ENCODE measurements at regions not wholly inside any gene's neighbourhood (a gene's known extent, or its start where the extent isn't known, plus 50 kb on each side); places are given as distances from the start of the nearest gene placed in this dataset.

DNA sequence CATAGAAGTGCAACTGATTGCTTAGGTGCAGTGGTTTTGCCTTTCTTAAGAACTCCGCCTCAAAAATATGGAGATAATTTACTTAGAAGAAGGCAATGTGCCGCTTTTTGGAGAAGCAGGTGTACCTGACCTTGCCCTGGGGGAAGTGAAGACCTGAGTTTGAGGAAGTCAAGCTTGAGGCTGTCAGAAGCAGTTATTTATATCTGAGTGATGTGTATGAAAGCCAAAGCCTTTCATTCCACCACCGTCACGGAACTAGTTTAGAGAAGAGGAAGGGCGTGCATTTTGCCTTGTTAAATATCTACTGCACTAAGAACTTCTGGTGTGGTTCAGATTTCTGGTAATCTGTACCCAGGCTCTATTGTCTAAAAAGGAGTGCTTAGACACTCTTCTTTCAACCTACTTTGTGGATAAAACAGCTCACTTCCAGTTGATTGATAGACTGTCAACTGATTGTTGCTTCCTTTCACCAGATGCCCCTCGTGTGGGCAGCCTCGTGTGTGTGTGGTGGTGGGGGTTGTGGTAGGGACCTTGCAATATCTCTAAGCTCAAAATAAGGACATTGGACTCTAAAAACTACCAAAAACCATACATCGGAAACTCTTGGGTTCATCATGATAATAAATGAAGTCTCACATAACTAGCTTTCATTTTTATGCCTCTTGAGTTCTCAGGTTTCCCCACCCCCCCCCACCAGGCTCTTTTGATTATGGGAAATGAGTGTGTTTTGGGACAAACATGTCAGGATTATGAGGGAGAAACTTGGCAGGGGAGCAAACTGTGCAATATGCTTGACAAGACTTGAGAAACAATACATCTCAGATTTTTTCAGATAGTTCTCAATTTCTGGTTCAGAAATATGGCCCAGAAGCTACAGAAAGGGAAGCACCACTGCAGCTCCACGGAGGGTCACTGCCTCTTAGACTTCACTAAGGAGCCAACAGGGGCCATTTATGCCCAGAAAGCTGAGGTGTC, 78.6 kb downstream of the ARF6 start:
- DNase-seq = peak; percentile 40

DNA sequence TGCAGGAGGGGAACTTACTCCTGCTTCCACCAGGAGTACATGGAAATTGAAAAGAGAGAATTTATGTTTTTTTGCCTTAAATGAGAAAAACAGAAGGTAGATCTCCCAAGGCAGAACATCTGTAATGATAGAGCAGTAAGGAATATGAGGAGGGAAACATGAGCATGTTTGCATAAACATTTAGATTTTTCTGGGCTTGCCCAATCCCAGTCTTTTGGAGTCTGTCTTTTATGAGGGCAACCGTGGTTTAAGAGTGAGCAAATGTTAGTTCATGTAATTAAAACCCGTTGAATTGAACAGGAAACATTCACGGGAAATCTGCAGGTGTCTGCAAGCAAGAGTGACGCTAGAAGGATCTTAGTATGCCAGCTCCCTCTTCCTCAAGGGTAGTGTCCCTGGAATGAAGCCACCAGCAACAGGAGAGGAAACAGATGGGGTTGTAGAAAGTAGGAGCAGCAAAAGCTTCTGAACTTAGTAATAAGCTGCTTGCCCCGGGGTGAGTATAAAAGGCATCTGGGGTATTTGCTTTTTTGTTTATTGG, 79.3 kb downstream of the ARF6 start:
- no peak for DNase-seq

DNA sequence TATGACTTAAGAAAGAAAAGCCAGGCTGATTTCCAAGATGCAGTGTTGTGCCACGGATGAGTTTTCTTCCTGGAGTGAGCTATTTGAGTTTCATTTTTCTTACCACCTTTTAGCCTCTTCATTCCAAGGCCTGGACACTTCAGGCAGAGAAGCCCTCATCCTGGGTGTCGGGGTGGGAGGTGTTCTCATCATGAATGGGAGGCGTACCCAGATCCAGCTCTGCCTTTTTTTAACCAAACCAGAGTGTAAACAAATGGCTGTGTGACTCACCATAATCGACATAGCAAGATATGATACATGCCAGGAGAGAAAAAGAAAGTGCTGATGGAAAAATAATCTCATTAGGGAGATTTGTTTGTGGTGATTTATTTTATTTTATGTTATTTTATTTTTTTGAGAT, 79.9 kb downstream of the ARF6 start:
- peak; percentile 23 for DNase-seq

DNA sequence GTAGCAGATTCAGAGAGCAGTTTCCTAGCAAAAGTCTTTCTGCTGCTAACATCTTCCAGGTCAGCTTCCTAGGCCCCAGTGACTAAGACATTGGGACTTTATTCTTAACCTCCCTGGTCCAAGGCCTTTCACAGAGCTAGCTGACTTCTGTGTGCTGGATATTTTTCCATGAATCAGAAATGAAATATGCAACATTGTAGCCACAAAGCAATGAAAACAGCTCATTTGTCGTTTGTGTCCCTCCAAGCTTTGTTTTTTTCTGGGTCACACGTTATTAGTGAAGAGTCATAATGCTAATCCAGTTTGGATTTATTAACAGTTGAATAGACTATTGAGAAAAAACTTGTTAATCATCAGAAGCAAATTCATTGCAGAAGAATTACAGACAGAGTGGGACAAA, 82.4 kb downstream of the ARF6 start:
- no peak for DNase-seq

DNA sequence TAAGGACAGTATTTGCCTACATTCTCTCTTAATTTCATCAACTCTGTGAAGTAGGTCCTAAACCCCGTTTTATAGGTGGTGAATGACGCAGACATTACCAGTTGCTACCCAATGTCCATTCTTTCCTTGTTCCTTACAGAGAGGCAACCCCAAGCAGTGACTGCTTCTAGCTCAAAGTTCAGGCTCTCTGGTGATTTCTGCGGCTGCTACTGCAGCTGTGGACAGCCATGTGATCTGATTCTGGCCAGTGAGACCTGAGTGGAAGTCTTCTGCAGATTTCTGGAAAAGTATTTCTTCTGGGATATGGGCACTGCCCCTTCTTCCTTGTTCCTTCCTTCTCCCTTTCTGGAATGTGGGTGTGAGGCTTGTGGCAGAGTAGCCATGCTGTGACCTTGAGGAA, 82.9 kb downstream of the ARF6 start:
- no peak for DNase-seq

DNA sequence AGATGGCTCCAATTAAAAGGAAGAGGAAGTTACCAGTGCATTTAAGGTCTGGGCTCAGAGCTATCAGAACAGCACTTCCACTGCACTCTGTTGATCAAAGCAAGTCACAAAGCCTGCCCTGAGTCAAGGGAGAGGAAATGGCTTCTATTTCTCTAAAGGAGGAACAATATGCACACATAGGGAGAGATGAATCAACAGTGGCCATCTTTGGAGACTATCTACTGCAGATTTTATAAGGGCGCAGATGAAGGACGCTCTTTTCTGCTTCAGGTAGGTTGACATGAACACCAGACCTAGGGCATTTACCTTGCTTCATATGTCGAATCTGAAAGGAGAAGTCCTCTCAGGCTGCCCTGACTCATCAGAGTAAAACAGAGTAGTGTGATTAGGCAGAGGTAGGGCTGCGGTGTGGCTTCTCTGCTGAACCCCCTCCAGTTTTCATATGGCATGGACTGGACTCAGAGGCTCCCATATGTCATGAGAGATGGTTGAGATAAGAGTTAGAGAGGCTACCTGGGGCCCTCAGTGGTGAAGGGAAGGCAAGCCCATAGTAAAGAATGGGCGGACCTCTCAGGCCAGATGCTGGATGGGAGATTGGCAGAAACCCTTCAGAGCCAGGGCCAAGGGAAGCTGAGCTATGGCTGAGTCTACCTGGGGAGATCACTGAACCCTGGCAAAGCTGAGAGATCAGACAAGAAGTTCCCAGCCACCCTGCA, 84.4 kb downstream of the ARF6 start:
- DNase-seq = peak; percentile 11

DNA sequence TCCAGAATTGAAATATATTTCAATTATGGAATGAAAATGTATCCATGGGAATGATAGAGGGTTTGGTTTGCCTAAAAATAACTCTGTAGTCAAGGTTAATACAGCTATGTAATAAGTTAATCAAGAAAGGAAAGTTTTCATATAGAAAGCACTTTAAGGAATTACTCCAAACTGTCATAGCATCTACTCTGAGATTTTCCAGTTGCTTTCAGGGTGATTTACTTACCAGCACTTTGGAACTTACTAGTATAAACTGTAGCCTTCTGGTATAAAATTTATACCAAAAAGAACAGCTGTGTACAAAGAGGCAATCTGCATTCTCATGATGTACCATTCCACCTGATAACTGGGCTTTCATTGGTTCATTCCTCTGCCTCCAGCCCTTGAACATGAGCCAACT, 87.1 kb downstream of the ARF6 start:
- no peak for DNase-seq

DNA sequence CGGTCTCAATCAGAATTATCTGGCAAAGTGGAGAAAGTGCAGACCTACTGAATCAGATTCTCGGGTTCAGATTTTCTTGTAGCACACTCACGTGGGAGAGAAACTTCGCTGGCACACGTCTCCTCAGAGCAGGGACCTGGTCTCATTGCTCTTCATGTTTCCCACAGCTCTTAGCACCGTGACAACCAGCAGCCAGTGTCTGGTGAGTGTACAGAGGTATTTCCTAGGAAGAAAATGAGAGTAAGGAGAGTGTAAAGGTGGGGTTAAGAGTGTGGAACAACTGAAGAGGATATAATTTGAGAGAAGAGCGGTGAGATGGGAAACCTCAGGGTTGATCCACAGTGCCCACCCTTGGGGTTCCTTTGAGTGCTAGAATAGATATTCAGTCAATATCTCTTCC, 89.2 kb downstream of the ARF6 start:
- DNase-seq = no peak

DNA sequence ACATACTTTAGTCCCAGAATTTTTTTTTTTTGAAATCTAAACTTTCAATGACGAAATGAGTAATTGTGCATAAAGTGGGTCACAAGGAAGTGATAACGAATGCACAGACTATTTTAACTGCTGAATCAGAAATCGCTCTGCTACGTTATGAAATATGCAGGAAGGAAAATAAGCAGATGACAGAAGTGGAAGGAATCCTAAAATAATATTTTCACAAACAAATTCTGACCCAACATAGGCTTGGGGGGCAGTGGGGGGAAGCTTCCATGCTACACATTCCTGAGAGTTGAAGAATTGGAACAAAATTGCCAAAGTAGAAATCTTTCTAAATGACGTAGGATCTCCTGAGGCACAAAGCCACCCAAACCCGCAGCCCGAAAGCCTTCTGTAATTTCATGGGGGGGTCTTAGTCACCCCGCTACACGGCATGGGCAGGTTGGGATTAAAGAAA, 89.6 kb downstream of the ARF6 start:
- peak; percentile 11 for DNase-seq

DNA sequence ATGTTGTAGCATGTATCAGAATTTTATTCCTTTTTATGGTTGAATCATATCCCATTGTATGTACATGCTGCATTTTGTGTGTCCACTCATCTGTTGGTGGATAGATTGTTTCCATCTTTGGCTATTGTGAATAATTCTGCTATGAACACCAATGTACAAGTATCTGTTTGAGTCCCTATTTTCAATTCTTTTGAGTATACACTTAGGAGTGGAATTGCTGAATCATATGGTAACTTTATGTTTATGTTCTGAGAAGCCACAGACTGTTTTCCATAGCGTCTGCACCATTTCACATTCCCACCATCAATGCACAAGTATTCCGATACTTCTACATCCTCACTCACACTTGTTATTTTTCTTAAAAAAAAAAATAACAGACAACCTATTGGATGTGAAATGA, 91.5 kb downstream of the ARF6 start:
- no peak for DNase-seq

DNA sequence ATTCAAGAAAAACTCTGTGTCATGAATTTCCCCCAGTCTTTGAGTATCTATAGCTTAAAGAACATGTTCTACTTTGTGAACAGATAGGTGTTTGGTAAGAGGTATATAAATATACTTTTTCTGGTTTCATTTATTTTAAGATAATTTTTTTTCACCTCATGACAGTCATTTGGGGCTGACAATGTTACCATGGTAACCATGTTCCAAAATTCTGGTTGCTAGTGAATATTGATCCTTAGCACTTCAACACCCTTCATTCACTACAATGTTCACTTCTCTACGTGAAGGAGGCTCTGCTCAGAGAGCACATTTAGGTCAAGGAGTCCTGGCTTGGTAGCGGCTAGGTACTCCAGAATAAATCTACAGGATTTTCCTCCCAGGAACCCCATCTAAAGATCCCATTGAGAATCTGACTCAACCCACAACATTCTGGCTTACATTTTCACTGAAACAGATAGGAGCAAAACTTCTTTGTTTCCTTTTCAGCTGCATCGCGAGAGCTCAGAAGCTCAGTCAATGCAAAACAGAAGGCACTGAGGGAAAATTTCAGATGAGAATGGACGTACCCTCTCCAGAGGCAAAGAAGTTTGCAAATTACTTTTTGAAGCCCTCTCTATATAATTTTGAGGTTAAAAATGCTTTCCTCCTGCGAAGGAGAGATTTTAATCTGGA, 93.6 kb downstream of the ARF6 start:
- no peak for DNase-seq

DNA sequence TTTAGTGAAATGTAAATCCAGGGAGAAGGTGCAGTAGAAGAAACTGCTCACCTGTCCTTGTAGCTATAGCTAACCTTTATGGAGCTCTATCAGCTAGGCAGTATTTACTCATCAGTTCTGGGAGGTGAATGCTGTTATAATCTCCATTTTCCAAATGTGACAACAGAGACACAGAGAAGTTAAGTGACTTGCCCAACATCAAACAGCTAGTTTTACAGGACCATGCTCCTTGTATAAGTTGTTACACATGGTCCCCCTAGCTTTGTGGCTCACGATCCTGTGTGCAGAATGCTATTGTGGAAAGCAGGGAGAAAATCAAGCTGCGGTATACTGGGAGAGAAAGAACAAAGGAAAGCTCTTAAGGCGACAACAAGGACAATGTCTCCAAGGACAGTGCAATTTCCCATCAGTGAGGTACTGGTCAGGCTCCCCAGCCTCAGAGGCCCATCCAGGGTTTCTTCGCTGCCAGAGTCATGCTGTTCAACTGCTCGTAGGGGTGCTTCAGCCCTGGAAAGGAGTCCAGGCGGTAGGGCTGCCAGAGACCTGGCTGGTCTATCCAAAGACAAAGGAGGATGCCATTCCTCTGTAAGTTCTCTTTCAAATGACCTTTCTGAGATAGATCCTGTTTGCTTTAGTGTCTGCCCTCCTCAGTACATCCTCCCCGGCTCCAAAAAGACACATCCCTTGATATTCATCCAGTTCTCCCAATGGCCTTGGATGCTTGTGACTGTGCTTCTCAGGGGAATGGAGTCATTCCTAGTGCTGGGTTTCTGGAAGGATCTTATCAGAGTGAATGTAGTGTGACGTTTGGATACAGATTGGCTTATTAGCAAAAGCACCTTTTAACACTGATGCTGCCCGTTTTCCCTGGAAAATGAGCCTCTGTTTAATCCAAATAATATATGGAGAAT, 95.5 kb downstream of the ARF6 start:
- no peak for DNase-seq

DNA sequence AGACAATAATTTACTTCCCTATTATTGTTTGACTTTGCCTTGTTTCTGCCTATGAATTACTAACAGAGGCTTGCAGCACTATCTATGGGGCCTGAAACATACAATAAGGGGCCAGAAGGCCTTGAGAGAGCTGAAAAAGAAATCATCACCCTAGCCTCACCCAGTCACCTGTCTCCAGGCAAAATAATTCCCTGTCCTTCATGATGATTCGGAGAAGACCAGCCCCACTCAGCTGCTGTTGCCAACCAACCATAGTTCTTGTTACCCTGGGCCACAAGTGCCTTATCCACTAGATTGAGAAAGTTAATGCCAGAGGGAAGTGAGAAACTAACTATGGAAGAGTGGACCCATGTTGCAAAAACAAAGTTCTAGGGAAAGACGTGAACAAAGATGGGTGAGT, 97.1 kb downstream of the ARF6 start:
- DNase-seq = no peak

DNA sequence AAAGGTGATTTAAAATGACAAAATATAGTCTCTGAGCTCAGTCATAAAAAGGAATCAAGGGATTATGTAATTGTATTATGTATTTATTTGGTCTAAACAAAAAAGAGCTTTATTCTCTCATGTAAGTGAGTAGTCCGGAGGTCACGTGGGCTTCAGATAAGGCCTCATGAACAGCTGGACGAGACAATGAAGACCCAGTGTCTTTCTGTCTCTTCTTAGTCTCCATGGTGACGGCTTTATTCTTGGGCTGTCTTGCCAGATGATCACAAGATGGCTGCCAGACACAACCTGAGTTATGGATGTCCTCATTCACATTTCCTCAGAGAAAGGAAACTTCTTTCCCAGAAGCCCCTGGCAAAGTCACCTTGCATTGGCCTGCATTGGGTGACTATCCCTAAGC, 98.6 kb downstream of the ARF6 start:
- DNase-seq = no peak

DNA sequence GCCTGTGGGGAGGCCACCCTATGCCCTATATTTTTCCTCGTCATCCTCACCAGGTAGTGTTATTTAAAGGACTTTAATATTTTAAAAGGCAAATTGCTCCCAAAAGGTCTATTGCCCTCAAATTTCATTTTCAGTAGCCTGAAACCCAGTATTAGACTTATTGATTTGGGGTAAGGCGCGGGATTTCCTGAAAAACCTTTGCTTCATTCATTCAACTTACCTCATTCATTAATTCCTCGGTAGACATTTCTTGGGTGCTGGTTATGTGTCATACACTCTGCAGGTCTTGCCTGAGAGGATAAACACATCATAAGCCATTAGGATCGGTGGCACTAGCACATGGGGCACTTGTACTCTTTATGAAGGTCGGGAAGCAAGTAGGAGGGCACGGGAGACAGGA, 99.2 kb downstream of the ARF6 start:
- DNase-seq = no peak

DNA sequence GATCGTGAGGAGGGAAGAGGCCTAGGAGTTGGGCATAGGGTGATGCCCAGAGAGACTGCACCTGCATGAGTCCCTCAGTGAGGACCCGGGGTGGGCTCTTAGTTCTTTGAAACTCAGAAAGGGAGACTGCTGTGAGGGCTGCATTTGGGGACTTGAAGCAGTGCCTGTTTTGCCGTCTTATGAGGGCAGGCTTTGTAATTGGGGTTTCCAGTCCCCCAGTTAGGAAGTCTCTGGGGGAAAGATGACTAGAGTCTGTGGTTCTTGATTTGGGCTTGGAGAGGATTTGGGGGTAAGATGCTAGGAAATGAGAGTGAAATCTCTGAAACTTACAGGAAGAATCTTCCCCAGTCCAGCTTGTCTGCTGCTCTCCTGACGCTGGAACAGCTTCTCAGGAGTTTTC, 99.6 kb downstream of the ARF6 start:
- DNase-seq = no peak

DNA sequence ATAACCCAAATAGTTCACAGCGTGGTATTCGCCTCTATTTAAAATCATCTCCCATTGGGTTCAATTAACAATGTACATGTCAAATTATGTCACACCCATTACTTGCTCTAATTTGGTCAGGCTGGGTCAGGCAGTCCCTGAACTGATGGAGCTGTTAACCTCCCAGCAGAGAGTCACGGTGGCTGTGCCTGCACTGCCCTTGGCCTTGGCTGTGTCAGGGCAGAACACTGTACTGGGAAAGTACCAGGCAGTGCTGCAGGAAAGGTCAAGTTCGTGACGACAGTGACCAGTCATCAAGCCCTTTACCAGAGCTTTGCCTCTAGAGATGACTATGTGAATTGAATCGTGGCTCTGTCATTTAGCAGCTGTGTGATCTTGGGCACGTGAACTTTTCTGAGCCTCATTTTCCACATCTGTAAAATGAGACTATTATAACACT, 100.0 kb downstream of the ARF6 start:
- DNase-seq = no peak

DNA sequence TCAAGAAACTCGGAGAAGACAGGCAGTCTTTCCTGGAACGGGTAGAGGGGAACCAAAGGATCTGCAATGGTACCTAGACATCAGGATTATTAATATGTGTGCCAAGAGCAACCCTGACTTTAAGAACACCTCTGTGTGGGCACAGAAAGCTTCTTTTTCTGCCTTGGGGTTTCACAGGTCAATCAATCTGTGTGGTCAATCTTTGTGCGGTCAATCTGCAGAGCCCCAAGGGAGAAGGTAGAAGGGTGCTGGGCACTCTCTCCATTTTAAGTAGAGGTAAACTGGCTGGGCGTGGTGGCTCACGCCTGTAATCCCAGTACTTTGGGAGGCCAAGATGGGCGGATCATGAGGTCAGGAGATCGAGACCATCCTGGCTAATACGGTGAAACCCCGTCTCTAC, 100.7 kb downstream of the ARF6 start:
- no peak for DNase-seq

DNA sequence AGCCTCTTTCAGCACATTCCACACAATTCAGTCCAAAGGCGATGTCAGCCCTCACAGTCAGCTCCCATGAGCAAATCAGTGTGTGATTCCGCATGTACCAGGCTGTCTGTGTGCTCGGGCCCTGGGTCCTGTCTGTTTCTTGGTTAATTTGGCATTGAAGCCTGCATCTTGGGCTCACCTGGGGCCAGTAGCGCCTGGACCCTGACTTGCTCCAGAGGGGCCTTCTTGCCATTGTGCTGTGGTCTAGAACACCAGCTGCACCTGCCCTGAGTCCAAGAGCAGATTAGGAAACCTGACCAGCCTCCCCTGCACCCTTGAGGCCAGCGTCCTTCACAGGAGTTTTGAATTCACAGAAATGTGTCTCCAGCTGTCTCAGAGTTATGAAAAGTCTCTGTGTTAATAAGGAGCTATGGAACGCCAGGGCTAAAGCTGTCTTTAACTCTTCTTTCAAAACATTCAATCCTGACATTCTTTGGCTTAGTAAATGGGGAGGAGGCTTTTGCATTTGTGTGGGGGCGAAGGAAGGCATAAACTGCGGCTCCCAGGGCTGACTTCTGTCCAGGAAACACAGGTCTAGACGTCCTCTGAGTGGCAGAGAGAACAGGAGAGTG, 102.2 kb downstream of the ARF6 start:
- no peak for DNase-seq

DNA sequence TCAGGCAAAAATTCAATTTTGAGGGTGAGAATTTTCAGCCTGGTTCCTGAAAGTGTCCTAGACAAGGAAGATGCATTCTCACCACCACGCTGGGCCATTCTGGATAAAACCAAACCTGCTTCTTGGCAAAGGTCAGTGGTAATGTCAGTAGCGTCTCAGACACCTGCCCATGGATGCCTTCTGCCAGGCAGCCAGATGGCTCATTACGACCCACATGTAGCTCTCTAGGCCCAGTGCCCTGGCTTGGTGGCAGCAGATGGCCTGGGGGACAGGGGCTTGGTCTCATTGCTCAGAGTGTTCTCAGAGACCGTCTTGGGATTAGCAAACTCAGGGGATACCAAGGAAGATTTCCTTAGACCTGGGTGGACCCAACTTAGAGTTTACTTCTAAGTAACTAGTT, 105.1 kb downstream of the ARF6 start:
- no peak for DNase-seq

DNA sequence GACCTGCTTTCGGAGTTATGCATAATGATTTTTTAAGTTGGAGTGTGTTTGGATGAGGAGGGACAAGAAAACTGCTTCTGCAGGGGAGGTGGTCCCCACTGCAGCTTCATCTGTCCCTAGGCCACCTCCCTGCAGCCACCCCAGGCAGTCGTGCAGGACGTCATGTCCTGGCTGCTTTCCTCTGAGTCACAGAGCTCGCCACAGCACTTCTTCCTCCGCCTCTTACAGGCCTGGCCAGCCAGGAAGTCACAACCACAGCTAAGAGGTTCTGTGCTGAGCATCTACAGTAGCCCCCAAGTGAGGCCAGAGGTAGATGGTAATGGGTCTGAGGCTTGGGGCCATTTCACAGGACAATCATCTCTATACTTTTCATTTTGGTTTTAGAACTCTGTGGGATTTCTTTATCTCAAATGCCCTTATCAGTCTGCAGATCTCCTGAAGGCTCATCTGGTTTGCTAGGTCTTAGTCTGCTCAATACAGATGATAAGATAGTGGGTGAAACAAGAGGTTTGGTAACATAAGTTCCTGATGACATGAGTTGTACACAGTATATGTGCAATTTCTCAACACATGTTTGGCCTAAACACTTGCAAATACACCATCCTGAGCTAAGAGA, 106.4 kb downstream of the ARF6 start:
- DNase-seq = peak; percentile 63

Data from effector CD4-positive, alpha-beta T cell (primary cell).